Parathyroid adenoma (tissue), 2 donors: ENCODE measurements at regions not wholly inside any gene's neighbourhood (a gene's known extent, or its start where the extent isn't known, plus 50 kb on each side); places are given as distances from the start of the nearest gene placed in this dataset.

Experiments used
- H2AFZ ChIP-seq: fragments of 300-600 bp; sonication (generic); one replicate; pipeline ENCODE4 v1.7.0; 2017; ENCODE audit warnings: antibody characterized with exemption, mild to moderate bottlenecking
- H3K27ac ChIP-seq: fragments of 300-600 bp; sonication (generic); one replicate; pipeline ENCODE4 v1.7.0; 2017
- H3K27me3 ChIP-seq: fragments of 300-600 bp; sonication (generic); one replicate; pipeline ENCODE4 v1.7.0; 2017; ENCODE audit warnings: low read length; ENCODE audit not compliant: control insufficient read depth, insufficient read depth
- H3K36me3 ChIP-seq: fragments of 300-600 bp; sonication (generic); one replicate; pipeline ENCODE4 v1.7.0; 2017; ENCODE audit warnings: low read length; ENCODE audit not compliant: control insufficient read depth, insufficient read depth
- H3K4me1 ChIP-seq: fragments of 300-600 bp; sonication (generic); one replicate; pipeline ENCODE4 v1.7.0; 2017; ENCODE audit warnings: control low read depth
- H3K4me2 ChIP-seq: fragments of 300-600 bp; sonication (generic); one replicate; pipeline ENCODE4 v1.7.0; 2017; ENCODE audit warnings: low read length
- H3K4me3 ChIP-seq: fragments of 300-600 bp; sonication (generic); one replicate; pipeline ENCODE4 v1.7.0; 2017; ENCODE audit warnings: low read depth, low read length
- H3K79me2 ChIP-seq: fragments of 300-600 bp; sonication (generic); one replicate; pipeline ENCODE4 v1.7.0; 2017; ENCODE audit warnings: control low read depth
- H3K9ac ChIP-seq: fragments of 300-600 bp; sonication (generic); one replicate; pipeline ENCODE4 v1.7.0; 2017; ENCODE audit warnings: mild to moderate bottlenecking
- H3K9me3 ChIP-seq: fragments of 300-600 bp; sonication (generic); one replicate; pipeline ENCODE4 v1.7.0; 2017; ENCODE audit warnings: low read length; ENCODE audit not compliant: control insufficient read depth
- TF ChIP-seq, protein P1 (sequence below): fragments of 300-600 bp; sonication (generic); IDR thresholded peaks from one replicate; pipeline ENCODE4 v1.7.0; 2017; ENCODE audit warnings: antibody characterized with exemption, mild to moderate bottlenecking
- donor health status: primary hyperparathyroidism.

DNA sequence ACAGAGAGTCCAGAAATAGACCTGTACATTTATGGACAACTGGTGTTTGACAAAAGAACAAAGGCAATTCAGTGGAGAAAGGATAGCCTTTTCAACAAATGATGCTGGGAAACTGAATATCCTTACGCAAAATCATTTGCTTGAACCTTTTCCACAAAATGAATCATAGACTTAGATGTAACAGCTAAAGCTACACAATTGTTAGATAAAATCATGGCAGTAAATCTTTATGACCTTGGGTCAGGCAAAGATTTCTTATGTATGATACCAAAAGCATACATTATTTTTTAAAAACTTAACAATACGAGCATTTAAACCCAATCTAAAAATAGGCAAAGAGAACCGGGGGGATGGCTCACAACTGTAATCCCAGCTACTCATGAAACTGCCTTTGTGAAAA is 73.5 kb upstream of the DST start:
- H3K27ac ChIP-seq = no peak overlapping the region
- no peak overlapping the region for H3K9ac ChIP-seq
- H3K4me1 ChIP-seq = no peaks in the 10 kb centered on the region
- no peaks in the 10 kb centered on the region for H3K36me3 ChIP-seq
- no peak overlapping the region for H3K4me3 ChIP-seq
- H3K79me2 ChIP-seq = no peaks in the 10 kb centered on the region
- no peak overlapping the region for H2AFZ ChIP-seq
- H3K4me2 ChIP-seq = no peak overlapping the region
- TF ChIP-seq, protein P1, sequence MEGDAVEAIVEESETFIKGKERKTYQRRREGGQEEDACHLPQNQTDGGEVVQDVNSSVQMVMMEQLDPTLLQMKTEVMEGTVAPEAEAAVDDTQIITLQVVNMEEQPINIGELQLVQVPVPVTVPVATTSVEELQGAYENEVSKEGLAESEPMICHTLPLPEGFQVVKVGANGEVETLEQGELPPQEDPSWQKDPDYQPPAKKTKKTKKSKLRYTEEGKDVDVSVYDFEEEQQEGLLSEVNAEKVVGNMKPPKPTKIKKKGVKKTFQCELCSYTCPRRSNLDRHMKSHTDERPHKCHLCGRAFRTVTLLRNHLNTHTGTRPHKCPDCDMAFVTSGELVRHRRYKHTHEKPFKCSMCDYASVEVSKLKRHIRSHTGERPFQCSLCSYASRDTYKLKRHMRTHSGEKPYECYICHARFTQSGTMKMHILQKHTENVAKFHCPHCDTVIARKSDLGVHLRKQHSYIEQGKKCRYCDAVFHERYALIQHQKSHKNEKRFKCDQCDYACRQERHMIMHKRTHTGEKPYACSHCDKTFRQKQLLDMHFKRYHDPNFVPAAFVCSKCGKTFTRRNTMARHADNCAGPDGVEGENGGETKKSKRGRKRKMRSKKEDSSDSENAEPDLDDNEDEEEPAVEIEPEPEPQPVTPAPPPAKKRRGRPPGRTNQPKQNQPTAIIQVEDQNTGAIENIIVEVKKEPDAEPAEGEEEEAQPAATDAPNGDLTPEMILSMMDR = no peak
- H3K27me3 ChIP-seq = no peaks in the 10 kb centered on the region
- H3K9me3 ChIP-seq = no peaks in the 10 kb centered on the region

DNA sequence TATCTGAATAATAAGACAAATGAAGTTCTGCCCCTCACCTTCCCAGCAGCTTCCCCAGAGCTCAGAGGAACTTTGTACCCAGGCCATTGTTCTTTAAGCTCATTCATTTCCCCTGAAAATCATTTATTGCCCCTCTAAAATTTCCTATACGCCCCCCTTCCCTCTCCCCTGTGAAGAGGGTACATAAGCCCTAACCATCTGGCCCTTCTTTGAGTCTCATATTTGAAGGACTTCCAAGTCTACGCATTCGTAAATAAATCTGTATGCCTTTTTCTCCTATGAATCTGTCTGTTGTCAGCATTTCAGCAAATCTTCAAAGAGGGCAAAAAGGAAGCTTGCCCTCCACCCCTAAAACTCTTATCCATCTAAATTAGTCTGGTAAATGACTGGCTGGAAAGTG is 73.1 kb upstream of the DST start:
- H3K36me3 ChIP-seq = no peaks in the 10 kb centered on the region
- no peaks in the 10 kb centered on the region for H3K9me3 ChIP-seq
- no peak overlapping the region for H3K4me3 ChIP-seq
- no peak overlapping the region for H3K4me2 ChIP-seq
- H3K27ac ChIP-seq = no peak overlapping the region
- no peaks in the 10 kb centered on the region for H3K27me3 ChIP-seq
- no peak overlapping the region for H3K9ac ChIP-seq
- no peaks in the 10 kb centered on the region for H3K79me2 ChIP-seq
- no peak overlapping the region for H2AFZ ChIP-seq
- TF ChIP-seq, protein P1 = no peak
- no peaks in the 10 kb centered on the region for H3K4me1 ChIP-seq

DNA sequence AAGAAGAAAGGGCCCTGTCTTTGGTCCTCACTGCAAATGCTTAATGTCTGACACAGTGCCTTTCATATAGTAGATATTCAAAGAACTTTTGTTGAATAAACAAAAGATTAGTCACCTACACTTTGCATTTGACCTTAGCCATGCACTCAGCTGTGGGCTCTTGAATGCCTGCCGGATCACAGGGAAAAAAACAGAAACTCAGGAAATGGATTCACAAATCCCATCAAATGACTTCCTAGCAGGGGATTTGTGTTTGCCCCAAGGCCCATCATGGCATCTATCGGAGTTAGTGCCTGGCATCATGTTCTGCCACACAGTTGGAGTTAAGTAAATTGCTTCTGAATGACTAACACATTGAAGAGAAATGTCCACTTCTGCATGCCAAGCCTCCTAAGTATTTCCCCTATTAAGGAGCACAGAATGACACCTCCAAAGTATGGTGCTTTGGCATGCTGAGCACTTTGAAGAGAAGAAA is 72.3 kb upstream of the DST start:
- no peak overlapping the region for H2AFZ ChIP-seq
- H3K9ac ChIP-seq = no peak overlapping the region
- H3K4me2 ChIP-seq = no peak overlapping the region
- TF ChIP-seq, protein P1 = no peak
- H3K79me2 ChIP-seq = no peaks in the 10 kb centered on the region
- H3K4me3 ChIP-seq = no peak overlapping the region
- H3K4me1 ChIP-seq = no peaks in the 10 kb centered on the region
- no peaks in the 10 kb centered on the region for H3K27me3 ChIP-seq
- no peak overlapping the region for H3K27ac ChIP-seq
- no peaks in the 10 kb centered on the region for H3K36me3 ChIP-seq
- no peaks in the 10 kb centered on the region for H3K9me3 ChIP-seq

DNA sequence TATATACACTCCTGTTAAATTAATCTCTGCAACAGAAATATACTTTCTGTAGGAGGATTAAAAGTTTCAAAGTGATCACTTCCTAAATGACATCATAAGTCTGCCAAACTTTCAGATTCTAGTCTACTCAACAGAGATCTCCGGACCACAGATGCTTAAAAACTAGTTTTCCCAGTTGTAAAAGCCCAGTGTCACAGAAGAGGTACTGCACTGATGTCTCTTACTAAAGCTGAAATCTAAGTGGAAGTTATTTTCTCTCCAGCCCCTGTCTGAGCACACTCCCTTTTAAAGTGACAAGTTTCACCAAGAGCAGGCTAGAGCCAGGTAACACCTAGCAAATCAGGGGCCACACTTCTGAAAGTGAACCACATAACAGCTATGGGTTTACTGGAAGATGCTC is 71.6 kb upstream of the DST start:
- Histone ChIP-seq H3K9ac (no peak overlapping the region), H3K27ac (no peak overlapping the region), H2AFZ (no peak overlapping the region), H3K36me3 (no peaks in the 10 kb centered on the region), H3K79me2 (no peaks in the 10 kb centered on the region), H3K4me3 (no peak overlapping the region), H3K4me2 (no peak overlapping the region), H3K27me3 (no peaks in the 10 kb centered on the region), H3K4me1 (no peaks in the 10 kb centered on the region), H3K9me3 (no peaks in the 10 kb centered on the region)
- TF ChIP-seq, protein P1 = no peak

DNA sequence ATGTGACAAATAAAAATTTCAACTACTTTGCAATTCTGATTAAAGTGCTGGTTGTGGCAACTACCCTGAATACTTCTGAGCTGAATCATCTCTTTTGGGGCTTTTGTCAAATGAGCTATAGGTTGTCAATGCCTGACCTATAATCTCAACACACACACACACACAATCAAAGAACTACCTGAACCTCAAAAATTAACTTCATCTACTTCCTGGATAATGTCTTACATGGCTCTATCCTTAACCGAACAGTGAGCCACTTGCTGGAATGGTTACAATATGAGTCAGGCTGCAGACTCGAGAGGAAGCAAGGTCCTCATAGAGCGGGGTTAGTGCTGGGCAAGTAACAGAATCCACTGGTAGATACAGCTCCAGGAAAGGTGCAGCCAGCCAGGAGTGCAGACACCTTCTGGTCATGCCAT is 70.6 kb upstream of the DST start:
- H3K9me3 ChIP-seq = no peaks in the 10 kb centered on the region
- no peak overlapping the region for H3K9ac ChIP-seq
- H3K36me3 ChIP-seq = no peaks in the 10 kb centered on the region
- H3K79me2 ChIP-seq = no peaks in the 10 kb centered on the region
- TF ChIP-seq, protein P1 = no peak
- no peak overlapping the region for H3K4me3 ChIP-seq
- H3K27me3 ChIP-seq = no peaks in the 10 kb centered on the region
- no peak overlapping the region for H2AFZ ChIP-seq
- H3K4me1 ChIP-seq = no peaks in the 10 kb centered on the region
- H3K27ac ChIP-seq = no peak overlapping the region
- H3K4me2 ChIP-seq = no peak overlapping the region
